GM12892 (cell line): ENCODE measurements at regions not wholly inside any gene's neighbourhood (a gene's known extent, or its start where the extent isn't known, plus 50 kb on each side); places are given as distances from the start of the nearest gene placed in this dataset.

Source experiments
- POLR2A ChIP-seq: IDR thresholded peaks from 2 replicates; pipeline ENCODE4 v1.6.1; 2011; ENCODE audit warnings: low read depth, low read length, control low read depth
- POLR2AphosphoS5 ChIP-seq: IDR thresholded peaks from 2 replicates; pipeline ENCODE4 v1.6.1; 2011; ENCODE audit warnings: low read depth, low read length, control low read depth
- TAF1 ChIP-seq: IDR thresholded peaks from 2 replicates; pipeline ENCODE4 v1.6.1; 2011; ENCODE audit warnings: low read depth, mild to moderate bottlenecking, control low read depth, low read length, borderline replicate concordance

DNA sequence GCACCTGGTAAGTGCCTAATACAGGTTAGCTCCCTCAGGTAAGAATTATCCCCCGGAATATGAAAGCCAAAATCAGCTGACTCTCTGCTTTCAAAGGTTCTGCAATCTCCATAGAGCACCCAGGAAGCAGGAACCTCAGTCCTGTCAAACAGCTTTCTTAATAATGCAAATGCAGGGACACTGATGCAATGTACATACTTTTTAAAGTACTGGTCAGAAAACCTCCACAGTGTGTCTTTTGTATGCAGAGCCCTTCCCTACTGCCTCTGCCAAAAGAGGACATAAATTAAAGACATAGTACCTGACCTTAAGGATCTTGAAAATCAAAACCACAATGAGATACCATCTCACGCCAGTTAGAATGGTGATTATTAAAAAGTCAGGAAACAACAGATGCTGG lies 365.0 kb upstream of the KAZN start:
- TF ChIP-seq POLR2AphosphoS5 (no peak), TAF1 (no peak), POLR2A (no peak)
